ENCODE measurements at regions not wholly inside any gene's neighbourhood (a gene's known extent, or its start where the extent isn't known, plus 50 kb on each side); places are given as distances from the start of the nearest gene placed in this dataset.

DNA sequence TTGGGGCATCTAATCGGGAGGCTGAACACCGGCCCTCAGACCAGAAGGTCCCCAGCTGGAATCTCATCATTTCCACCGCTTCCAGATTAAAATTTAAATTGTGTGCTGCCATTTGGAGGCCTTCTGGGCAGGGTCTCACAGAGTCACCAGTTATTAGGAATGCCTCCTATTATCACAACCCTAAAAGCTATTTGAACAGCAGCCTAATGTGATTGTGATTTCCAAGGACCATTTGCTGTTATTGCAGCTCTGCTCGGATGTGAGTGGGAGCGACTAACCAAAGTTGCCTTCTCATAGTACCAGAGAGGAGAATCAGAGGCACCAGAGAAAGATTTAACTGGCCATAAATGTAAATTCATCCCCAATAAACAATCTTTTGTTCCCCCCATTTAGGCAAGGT lies 277.3 kb downstream of the RNF144B start:
- Histone ChIP-seq H3K9ac (no peak overlapping the region), H3K79me2 (ENCODE audit: insufficient read depth, low read depth) (no peaks in the 10 kb centered on the region), H3K27ac (no peak overlapping the region), H4K20me1 (ENCODE audit: insufficient read depth) (no peaks in the 10 kb centered on the region), H2AFZ (ENCODE audit: low read depth) (no peak overlapping the region), H3K4me3 (IDR thresholded peaks at IDR 0.05; ENCODE audit: insufficient read depth, low read depth, low read length) (no peak overlapping the region), H3K36me3 (ENCODE audit: insufficient read depth) (no peaks in the 10 kb centered on the region), H3K4me1 (ENCODE audit: low read depth, poor library complexity, severe bottlenecking) (no peaks in the 10 kb centered on the region), H3K27me3 (ENCODE audit: insufficient read depth, low read depth) (no peaks in the 10 kb centered on the region), H3K4me2 (no peak overlapping the region)
- TF ChIP-seq, protein P1, sequence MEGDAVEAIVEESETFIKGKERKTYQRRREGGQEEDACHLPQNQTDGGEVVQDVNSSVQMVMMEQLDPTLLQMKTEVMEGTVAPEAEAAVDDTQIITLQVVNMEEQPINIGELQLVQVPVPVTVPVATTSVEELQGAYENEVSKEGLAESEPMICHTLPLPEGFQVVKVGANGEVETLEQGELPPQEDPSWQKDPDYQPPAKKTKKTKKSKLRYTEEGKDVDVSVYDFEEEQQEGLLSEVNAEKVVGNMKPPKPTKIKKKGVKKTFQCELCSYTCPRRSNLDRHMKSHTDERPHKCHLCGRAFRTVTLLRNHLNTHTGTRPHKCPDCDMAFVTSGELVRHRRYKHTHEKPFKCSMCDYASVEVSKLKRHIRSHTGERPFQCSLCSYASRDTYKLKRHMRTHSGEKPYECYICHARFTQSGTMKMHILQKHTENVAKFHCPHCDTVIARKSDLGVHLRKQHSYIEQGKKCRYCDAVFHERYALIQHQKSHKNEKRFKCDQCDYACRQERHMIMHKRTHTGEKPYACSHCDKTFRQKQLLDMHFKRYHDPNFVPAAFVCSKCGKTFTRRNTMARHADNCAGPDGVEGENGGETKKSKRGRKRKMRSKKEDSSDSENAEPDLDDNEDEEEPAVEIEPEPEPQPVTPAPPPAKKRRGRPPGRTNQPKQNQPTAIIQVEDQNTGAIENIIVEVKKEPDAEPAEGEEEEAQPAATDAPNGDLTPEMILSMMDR (conservative IDR thresholded peaks at IDR 0.05; ENCODE audit: low read depth, low read length): no peak

DNA sequence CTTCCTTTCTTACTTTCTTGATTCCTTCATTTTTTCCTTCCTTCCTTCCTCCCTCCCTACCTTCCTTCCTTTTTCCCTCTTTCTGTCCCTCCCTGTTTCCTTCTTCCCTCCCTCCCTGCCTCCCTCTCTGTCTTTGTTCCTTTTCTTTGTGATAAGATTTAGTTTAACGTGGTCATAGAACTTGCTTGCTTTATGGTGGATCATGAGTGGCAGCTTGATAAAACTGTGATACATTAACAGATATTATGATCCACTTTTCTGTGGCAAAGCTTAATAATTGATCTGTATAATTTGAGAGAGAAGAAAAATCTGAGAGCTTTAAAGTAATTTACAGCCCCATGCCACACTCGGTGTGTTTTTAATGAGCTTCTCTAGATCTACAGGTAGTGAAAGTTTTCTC lies 280.5 kb downstream of the RNF144B start:
- Histone ChIP-seq H3K27ac (no peak overlapping the region), H3K4me2 (no peak overlapping the region), H4K20me1 (ENCODE audit: insufficient read depth) (no peaks in the 10 kb centered on the region), H3K4me1 (ENCODE audit: low read depth, poor library complexity, severe bottlenecking) (no peaks in the 10 kb centered on the region), H3K27me3 (ENCODE audit: insufficient read depth, low read depth) (no peaks in the 10 kb centered on the region), H3K36me3 (ENCODE audit: insufficient read depth) (no peaks in the 10 kb centered on the region), H3K79me2 (ENCODE audit: insufficient read depth, low read depth) (no peaks in the 10 kb centered on the region), H3K4me3 (IDR thresholded peaks at IDR 0.05; ENCODE audit: insufficient read depth, low read depth, low read length) (no peak overlapping the region), H3K9ac (no peak overlapping the region), H2AFZ (ENCODE audit: low read depth) (no peak overlapping the region)
- TF ChIP-seq, protein P1 (conservative IDR thresholded peaks at IDR 0.05; ENCODE audit: low read depth, low read length): no peak

DNA sequence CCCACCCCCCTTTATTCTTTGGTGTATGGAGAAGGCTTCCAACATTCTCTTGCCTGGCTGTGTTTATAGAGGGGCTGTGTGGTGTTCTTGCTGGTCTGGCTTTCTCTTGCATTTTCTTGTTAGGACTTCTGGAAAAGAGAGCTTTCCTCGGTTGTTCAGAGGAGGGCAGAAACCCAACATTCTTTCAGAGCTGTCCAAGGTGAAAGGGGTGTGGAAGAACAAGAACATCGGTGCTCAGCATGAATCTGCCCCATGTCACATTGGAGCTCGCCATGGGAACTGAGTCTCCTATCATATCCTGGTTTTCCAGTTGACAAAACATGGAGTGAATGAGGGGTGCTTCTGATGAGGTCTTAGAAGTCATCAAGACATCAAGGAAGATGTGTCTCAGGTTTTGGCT lies 281.8 kb downstream of the RNF144B start:
- Histone ChIP-seq H3K27ac (no peak overlapping the region), H4K20me1 (ENCODE audit: insufficient read depth) (no peaks in the 10 kb centered on the region), H3K4me1 (ENCODE audit: low read depth, poor library complexity, severe bottlenecking) (no peaks in the 10 kb centered on the region), H3K79me2 (ENCODE audit: insufficient read depth, low read depth) (no peaks in the 10 kb centered on the region), H3K4me3 (IDR thresholded peaks at IDR 0.05; ENCODE audit: insufficient read depth, low read depth, low read length) (no peak overlapping the region), H3K36me3 (ENCODE audit: insufficient read depth) (no peaks in the 10 kb centered on the region), H2AFZ (ENCODE audit: low read depth) (no peak overlapping the region), H3K9ac (no peak overlapping the region), H3K4me2 (no peak overlapping the region), H3K27me3 (ENCODE audit: insufficient read depth, low read depth) (no peaks in the 10 kb centered on the region)
- TF ChIP-seq, protein P1 (conservative IDR thresholded peaks at IDR 0.05; ENCODE audit: low read depth, low read length): no peak

DNA sequence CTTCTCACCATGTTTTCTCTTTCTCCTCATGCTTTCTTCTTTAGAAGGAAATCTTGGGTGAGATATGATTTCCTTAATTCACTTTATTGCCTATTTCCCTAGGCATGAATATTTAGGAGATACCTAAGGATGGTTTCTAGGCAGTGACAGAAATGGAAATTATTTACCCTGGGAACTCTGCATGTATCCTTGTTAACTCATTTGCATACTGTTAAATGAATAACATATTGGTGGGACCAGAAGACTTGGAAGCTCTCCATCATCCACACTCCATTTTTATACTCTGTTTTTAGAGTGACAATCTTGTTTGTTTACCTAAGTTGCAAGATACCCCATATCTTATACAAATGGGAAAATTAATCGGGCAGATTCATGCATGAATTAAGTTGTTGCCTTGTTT lies 285.7 kb downstream of the RNF144B start:
- Histone ChIP-seq H3K36me3 (ENCODE audit: insufficient read depth) (no peaks in the 10 kb centered on the region), H3K4me2 (no peak overlapping the region)
- TF ChIP-seq, protein P1 (conservative IDR thresholded peaks at IDR 0.05; ENCODE audit: low read depth, low read length): no peak

More for the DNA sequence above, 285.7 kb downstream of the RNF144B start:
- no peaks in the 10 kb centered on the region for H3K27me3 ChIP-seq (ENCODE audit: insufficient read depth, low read depth)
- H2AFZ ChIP-seq (ENCODE audit: low read depth): no peak overlapping the region
- no peak overlapping the region for H3K9ac ChIP-seq
- no peak overlapping the region for H3K27ac ChIP-seq
- no peaks in the 10 kb centered on the region for H3K4me1 ChIP-seq (ENCODE audit: low read depth, poor library complexity, severe bottlenecking)
- no peaks in the 10 kb centered on the region for H4K20me1 ChIP-seq (ENCODE audit: insufficient read depth)
- no peak overlapping the region for H3K4me3 ChIP-seq (IDR thresholded peaks at IDR 0.05; ENCODE audit: insufficient read depth, low read depth, low read length)
- no peaks in the 10 kb centered on the region for H3K79me2 ChIP-seq (ENCODE audit: insufficient read depth, low read depth)
